ENCODE measurements at regions not wholly inside any gene's neighbourhood (a gene's known extent, or its start where the extent isn't known, plus 50 kb on each side); places are given as distances from the start of the nearest gene placed in this dataset.
"Not testable (repeated sequence)": the region's sequence is repeated elsewhere in the genome, so short reads cannot be mapped to it uniquely, and the experiment has no call there.

- not testable (repeated sequence) for DNase-seq (ENCODE audit: low read depth)
These were observed 183.7 kb upstream of the AKAP13 start for GRCh38 chr15:85196697-85197096.

GRCh38 chr15:85197582-85197981 lies 182.8 kb upstream of the AKAP13 start:
- not testable (repeated sequence) for DNase-seq (ENCODE audit: low read depth)

DNA sequence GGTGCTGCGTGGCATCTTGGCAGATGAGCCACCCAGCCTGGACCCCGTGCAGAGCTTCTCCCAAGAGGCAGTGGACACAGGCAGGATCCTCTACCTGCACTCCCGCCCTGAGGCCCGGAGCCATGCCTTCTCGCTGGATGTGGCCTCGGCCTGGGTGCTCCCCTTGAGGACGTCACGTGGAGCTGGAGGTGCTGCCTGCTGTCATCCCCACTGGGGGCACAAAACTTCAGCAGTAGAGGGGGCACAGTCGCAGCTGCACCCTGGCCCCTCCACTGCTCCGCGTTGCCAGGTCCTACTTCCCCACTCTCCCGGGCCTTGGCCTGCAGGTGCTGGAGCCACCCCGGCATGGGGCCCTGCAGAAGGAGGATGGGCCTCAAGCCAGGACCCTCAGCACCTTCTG lies 182.0 kb upstream of the AKAP13 start:
- not testable (repeated sequence) for DNase-seq (ENCODE audit: low read depth)

DNA sequence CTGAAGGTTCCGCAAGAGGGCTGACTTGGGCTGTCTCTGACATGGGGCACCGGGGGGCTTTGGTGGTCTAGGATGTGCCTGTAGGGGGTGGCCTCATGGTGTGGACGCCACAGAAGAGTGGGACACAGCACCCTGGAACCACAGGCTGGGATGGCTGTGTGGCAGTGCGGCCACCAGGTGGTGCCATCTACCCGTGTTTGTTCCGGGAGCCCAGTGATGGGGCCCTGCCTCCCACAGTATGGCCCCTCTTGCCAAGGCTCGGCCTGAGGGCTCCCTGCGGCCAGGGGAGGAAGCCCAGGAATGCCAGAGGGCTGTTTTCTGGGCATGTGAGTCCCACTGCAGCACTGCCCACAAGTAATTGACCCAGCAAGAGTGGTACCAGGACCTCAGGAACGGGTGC lies 180.2 kb upstream of the AKAP13 start:
- DNase-seq (ENCODE audit: low read depth) = not testable (repeated sequence)

- DNase-seq (ENCODE audit: low read depth) = not testable (repeated sequence)
These were observed 179.1 kb upstream of the AKAP13 start for GRCh38 chr15:85201118-85201793.

- not testable (repeated sequence) for DNase-seq (ENCODE audit: low read depth)
These were observed 175.9 kb upstream of the AKAP13 start for GRCh38 chr15:85204481-85204880.

- DNase-seq (ENCODE audit: low read depth) = not testable (repeated sequence)
These were observed 146.5 kb upstream of the AKAP13 start for GRCh38 chr15:85233791-85234325.

- DNase-seq (ENCODE audit: low read depth) = not testable (repeated sequence)
These were observed 145.8 kb upstream of the AKAP13 start for GRCh38 chr15:85234450-85235196.

DNA sequence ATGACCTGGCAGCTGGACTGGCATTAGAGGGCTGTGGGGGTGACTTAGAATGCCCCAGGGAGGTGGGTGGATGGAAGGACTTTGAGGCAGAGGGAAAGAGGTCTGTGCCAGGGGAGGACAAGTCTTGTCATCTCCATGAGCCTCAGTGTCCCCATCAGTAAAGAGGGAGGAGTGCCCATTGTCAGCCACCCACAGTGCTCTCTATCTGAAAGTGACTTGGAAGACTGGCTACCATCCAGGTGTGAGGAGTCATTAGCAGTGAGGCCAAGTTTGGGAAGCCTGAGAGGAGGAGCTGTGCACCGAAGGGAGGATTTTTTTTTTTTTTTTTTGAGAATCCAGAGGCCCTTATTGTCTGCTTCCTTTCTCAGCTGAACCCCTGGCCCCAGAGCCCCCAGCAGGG lies 136.3 kb upstream of the AKAP13 start:
- not testable (repeated sequence) for DNase-seq (ENCODE audit: low read depth)

- DNase-seq (ENCODE audit: low read depth) = not testable (repeated sequence)
These were observed 129.4 kb upstream of the AKAP13 start for GRCh38 chr15:85250938-85251542.

GRCh38 chr15:85253196-85253915 lies 127.0 kb upstream of the AKAP13 start:
- not testable (repeated sequence) for DNase-seq (ENCODE audit: low read depth)

DNA sequence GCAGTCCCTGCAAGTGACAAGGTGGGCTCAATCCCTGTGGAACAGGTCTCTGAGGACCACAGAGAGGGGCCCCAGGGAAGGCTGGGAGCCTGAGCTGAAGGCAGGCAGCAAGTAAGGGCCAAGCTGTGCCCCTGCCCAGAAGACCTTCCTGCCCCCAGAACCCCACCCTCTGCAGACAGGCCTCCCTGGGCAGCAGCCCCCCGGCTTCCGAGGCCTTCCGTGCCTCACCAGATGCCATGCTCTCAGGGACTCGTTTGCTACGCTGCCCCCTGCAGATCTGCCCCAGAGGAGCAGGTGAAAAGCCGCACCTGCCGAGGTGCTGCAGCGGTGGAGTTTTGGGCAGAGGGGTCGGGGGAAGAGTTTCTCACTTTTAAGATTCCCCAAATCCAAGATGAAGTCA lies 125.4 kb upstream of the AKAP13 start:
- DNase-seq (ENCODE audit: low read depth) = not testable (repeated sequence)

DNA sequence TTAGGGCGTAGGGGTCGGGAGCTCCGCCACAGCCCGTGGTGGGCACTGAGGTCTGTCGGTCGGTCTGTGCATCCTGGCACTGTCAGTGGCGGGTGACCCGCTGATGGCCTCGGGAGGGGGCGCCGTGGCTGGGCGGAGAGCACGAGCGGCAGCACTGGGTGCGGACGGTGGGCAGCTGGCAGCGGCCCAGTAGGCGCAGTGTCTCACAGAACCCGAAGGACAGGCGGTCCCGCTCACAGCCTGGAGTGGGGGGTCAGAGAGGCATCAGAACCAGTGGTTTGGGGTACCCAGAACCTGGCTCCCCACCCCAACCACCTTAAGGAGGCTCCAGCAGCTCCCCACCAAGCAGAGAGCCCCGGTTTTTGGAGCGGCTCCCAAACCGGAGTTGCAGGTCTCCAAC lies 124.9 kb upstream of the AKAP13 start:
- DNase-seq (ENCODE audit: low read depth) = not testable (repeated sequence)

DNA sequence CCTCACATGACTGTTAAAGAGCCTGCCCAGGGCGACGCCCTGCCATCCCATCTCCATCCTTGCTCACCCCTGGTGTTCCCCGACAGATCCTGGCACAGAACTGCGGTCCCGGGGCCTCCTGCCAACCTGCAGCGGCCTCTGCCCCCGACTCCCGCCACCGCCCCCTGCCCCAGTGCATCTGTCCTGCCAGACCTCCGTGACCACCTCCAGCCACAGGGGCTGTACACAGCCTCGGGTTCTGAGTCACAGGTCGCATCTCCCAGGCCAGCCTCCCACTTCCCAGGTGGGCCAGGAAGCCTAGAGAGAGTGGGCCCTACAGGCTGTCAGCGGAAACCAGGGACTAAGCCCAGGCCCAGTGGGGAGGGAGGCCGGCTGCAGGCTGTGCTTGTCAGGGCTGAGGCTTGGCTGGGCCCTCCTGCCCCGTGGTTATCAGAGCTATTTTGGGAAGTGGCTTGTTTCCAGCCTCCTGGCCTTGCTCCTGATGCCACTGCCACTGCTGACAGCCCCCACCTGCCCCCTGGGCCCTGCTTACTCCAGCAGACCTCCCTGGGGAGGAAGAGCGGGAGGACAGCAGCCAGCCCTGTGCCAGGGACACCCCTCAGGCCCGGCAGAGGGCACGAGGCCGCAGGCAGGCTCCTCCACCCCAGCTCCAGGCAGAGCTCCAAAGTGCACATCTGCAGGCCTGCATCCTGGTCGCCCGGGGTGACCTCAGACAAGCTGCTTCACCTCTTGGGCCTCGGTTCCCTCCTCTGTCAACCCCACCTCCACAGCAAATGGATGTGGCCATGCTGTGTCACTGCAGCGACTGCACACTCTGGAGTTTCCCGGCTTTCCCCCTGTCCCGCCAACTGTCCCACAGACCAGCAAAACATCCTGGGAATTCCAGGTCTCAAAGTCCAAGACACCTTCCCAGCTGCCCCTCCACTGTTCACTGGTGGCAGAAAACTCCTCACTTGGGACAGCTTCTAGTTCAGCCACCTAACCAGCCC lies 124.1 kb upstream of the AKAP13 start:
- DNase-seq (ENCODE audit: low read depth) = not testable (repeated sequence)

- DNase-seq (ENCODE audit: low read depth) = not testable (repeated sequence)
These were observed 122.3 kb upstream of the AKAP13 start for GRCh38 chr15:85258062-85258445.

DNA sequence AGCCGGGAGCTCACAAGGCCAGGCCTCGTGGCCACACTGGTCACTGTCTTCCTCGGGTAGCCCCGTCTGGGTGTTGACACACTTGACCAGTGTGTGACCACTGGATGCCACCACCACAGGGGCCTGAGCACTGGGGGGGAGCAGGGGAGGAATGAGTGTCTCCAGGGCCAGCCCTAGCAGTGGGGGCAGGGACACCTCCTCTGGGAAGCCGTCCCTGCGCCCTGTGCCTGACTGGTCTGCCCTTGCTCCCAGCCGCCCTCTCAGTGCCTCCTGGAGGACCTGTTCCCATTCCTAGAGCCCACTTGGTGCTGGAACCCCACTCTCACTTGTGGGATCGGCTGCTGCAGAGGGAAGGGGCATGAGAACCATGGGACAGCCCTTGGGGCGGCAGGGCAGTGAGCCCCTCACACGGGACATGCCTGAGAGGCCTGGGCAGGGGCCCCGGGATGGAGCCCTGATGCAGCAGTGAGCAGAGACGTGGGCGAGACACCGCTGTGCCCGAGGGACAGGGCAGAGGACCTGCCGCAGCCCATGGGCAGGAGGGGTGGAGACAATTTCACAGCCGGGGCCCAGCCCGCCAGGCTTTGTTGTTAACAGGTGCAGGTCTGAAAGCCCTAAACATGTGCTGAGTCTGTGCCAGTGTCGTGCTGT lies 121.7 kb upstream of the AKAP13 start:
- not testable (repeated sequence) for DNase-seq (ENCODE audit: low read depth)

DNA sequence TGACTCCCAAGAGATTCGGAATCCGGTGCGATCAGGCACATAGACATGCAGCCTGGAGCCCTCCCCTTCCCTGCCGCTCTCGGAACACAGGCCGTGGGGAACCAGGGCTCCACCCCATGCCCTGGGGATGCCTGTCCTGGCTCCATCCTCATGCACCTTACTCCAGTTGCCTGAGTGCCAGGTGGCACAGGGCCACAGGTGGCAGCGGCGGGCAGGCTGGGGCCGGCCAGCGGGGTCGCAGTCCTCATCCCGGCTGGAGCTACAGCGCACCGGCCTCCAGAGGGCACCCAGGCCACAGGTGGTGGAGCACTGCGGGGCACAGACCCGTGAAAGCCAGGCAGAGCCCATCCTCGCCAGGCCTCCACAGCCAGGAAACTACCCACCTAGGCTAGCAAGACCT lies 119.9 kb upstream of the AKAP13 start:
- not testable (repeated sequence) for DNase-seq (ENCODE audit: low read depth)

- not testable (repeated sequence) for DNase-seq (ENCODE audit: low read depth)
These were observed 117.8 kb upstream of the AKAP13 start for GRCh38 chr15:85262461-85263055.

- DNase-seq (ENCODE audit: low read depth) = not testable (repeated sequence)
These were observed 116.5 kb upstream of the AKAP13 start for GRCh38 chr15:85263842-85264440.

All from stimulated activated CD8-positive, alpha-beta memory T cell treated with anti-CD3 and anti-CD28 coated beads, Interleukin-7, amount 100 ng/mL, for 24 hours (primary cell).